ENCODE measurements at regions not wholly inside any gene's neighbourhood (a gene's known extent, or its start where the extent isn't known, plus 50 kb on each side); places are given as distances from the start of the nearest gene placed in this dataset.

GRCh38 chr18:39491408-39491807, 1925.8 kb upstream of the CELF4 start:
- no peaks in the 10 kb centered on the region for H3K27me3 ChIP-seq (ENCODE audit: control insufficient read depth, insufficient read depth, low read length)
- no peak for DNase-seq (ENCODE audit: low read depth)
- TF ChIP-seq CTCF (IDR thresholded peaks at IDR 0.05; ENCODE audit: insufficient read depth, low read length, poor library complexity, severe bottlenecking) = no peak

DNA sequence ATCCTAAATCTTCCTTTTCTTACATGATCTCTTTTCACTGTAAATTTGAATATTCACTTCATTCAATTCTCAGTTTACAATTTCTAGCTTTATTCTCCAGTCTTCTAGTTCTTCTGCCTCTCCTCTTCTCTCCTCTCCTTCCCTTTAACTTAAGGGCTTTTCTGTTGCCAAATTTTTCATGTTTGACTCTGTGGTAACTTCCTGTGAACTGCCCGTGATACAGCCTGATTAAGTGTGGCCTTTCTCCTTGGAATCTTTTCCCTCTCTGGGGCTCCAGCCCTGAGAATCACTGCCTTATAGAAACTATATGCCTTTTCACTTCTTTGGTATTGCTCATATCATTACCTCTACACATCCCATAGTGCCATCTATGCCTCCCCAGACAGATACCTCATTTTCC, 1923.8 kb upstream of the CELF4 start:
- no peak for TF ChIP-seq CTCF (IDR thresholded peaks at IDR 0.05; ENCODE audit: insufficient read depth, low read length, poor library complexity, severe bottlenecking)
- DNase-seq (ENCODE audit: low read depth) = no peak
- Histone ChIP-seq H3K36me3 (ENCODE audit: control insufficient read depth, insufficient read depth, low read length) (no peaks in the 10 kb centered on the region), H3K27me3 (ENCODE audit: control insufficient read depth, insufficient read depth, low read length) (no peaks in the 10 kb centered on the region), H3K4me3 (ENCODE audit: low read depth, low read length) (no peak overlapping the region)

More at GRCh38 chr18:39491408-39491807, 1925.8 kb upstream of the CELF4 start:
- Histone ChIP-seq H3K36me3 (ENCODE audit: control insufficient read depth, insufficient read depth, low read length) (no peaks in the 10 kb centered on the region), H3K4me3 (ENCODE audit: low read depth, low read length) (no peak overlapping the region)

GRCh38 chr18:39487932-39488331, 1922.3 kb upstream of the CELF4 start:
- TF ChIP-seq CTCF (IDR thresholded peaks at IDR 0.05; ENCODE audit: insufficient read depth, low read length, poor library complexity, severe bottlenecking) = no peak
- H3K36me3 ChIP-seq (ENCODE audit: control insufficient read depth, insufficient read depth, low read length) = no peaks in the 10 kb centered on the region
- no peak for DNase-seq (ENCODE audit: low read depth)

GRCh38 chr18:39486268-39486667, 1920.7 kb upstream of the CELF4 start:
- no peak for TF ChIP-seq CTCF (IDR thresholded peaks at IDR 0.05; ENCODE audit: insufficient read depth, low read length, poor library complexity, severe bottlenecking)
- no peaks in the 10 kb centered on the region for H3K36me3 ChIP-seq (ENCODE audit: control insufficient read depth, insufficient read depth, low read length)
- no peaks in the 10 kb centered on the region for H3K27me3 ChIP-seq (ENCODE audit: control insufficient read depth, insufficient read depth, low read length)
- DNase-seq (ENCODE audit: low read depth) = no peak
- no peak overlapping the region for H3K4me3 ChIP-seq (ENCODE audit: low read depth, low read length)

More at GRCh38 chr18:39487932-39488331, 1922.3 kb upstream of the CELF4 start:
- no peak overlapping the region for H3K4me3 ChIP-seq (ENCODE audit: low read depth, low read length)
- no peaks in the 10 kb centered on the region for H3K27me3 ChIP-seq (ENCODE audit: control insufficient read depth, insufficient read depth, low read length)

DNA sequence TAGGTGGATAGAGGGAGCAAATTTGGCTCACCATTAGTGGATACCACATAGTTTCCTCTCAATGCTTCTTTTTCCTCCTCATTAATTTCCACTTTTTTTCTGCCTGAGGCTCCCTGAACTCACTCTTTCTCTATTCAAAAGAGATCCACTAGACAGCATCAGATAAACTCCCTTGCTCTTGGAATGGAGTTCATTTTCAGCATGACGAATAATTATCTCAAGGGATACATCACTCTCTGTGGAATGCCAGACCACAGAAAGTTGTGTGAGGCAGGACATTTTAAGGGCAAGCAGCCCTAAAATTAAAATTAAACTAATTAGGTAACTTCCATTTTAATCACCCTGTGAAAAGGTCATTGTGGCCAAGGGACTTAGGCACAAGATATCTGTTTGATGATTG, 1920.1 kb upstream of the CELF4 start:
- no peak overlapping the region for H3K4me3 ChIP-seq (ENCODE audit: low read depth, low read length)
- DNase-seq (ENCODE audit: low read depth) = no peak
- no peaks in the 10 kb centered on the region for H3K27me3 ChIP-seq (ENCODE audit: control insufficient read depth, insufficient read depth, low read length)
- H3K36me3 ChIP-seq (ENCODE audit: control insufficient read depth, insufficient read depth, low read length) = no peaks in the 10 kb centered on the region
- TF ChIP-seq CTCF (IDR thresholded peaks at IDR 0.05; ENCODE audit: insufficient read depth, low read length, poor library complexity, severe bottlenecking) = no peak

- no peak for DNase-seq (ENCODE audit: low read depth)
- no peak overlapping the region for H3K4me3 ChIP-seq (ENCODE audit: low read depth, low read length)
- H3K27me3 ChIP-seq (ENCODE audit: control insufficient read depth, insufficient read depth, low read length) = no peaks in the 10 kb centered on the region
- TF ChIP-seq CTCF (IDR thresholded peaks at IDR 0.05; ENCODE audit: insufficient read depth, low read length, poor library complexity, severe bottlenecking) = no peak
- H3K36me3 ChIP-seq (ENCODE audit: control insufficient read depth, insufficient read depth, low read length) = no peaks in the 10 kb centered on the region
These were observed 1915.7 kb upstream of the CELF4 start for GRCh38 chr18:39481281-39481680.

Measured in kidney epithelial cell (primary cell).